H1 (cell line): ENCODE measurements at regions not wholly inside any gene's neighbourhood (a gene's known extent, or its start where the extent isn't known, plus 50 kb on each side); places are given as distances from the start of the nearest gene placed in this dataset.

ENCODE experiments used
- CTCF ChIA-PET: fragments of 300-600 bp; sonication (Branson Sonifier 250); formaldehyde crosslinking; loops from one replicate; lab custom pipeline; 2021; ENCODE audit not compliant: partially characterized antibody; lab: Charles Lee
- POLR2A ChIA-PET: fragments of 300-600 bp; sonication (Branson Sonifier 250); formaldehyde crosslinking; loops from one replicate; lab custom pipeline; 2021; ENCODE audit warnings: inconsistent platforms; ENCODE audit not compliant: partially characterized antibody; lab: Charles Lee
- DNase-seq, 2 experiments: peaks; one replicate each; pipeline versions ENCODE4 v3.0.0 to v3.0.0-alpha.2; 2010 to 2022; ENCODE audit warnings: low spot score in 2 of 2, low read depth in 1 of 2, mixed read lengths in 1 of 2
- FAIRE-seq: peaks from 2 replicates; lab custom pipeline; 2011; peaks lifted over from hg19 to GRCh38; lab: Jason Lieb, UNC
- H2AFZ ChIP-seq: 2 replicates; pipeline ENCODE4 v1.8.1; 2012; ENCODE audit warnings: low read length, inconsistent platforms
- H2AK5ac ChIP-seq: 2 replicates; pipeline ENCODE4 v1.6.1; 2013; ENCODE audit warnings: low read depth, low read length
- H2BK120ac ChIP-seq: replicated peaks from 2 replicates; pipeline ENCODE3; 2013; ENCODE audit warnings: low read depth, low read length, inconsistent platforms
- H2BK12ac ChIP-seq: 2 replicates; pipeline ENCODE4 v1.6.1; 2013; ENCODE audit warnings: low read depth, low read length
- H2BK15ac ChIP-seq: 2 replicates; pipeline ENCODE4 v1.6.1; 2013; ENCODE audit warnings: low read length
- H2BK20ac ChIP-seq: 2 replicates; pipeline ENCODE4 v1.6.1; 2013; ENCODE audit warnings: low read length
- H2BK5ac ChIP-seq: 2 replicates; pipeline ENCODE4 v1.6.1; 2013; ENCODE audit warnings: low read depth, low read length
- H3K14ac ChIP-seq: 2 replicates; pipeline ENCODE4 v1.6.1; 2013; ENCODE audit warnings: inconsistent platforms; ENCODE audit not compliant: insufficient read length
- H3K18ac ChIP-seq: 2 replicates; pipeline ENCODE4 v1.6.1; 2013; ENCODE audit warnings: low read length; ENCODE audit errors: extremely low read depth
- H3K23ac ChIP-seq: 2 replicates; pipeline ENCODE4 v1.6.1; 2013; ENCODE audit warnings: inconsistent platforms; ENCODE audit not compliant: insufficient read length
- H3K23me2 ChIP-seq: 2 replicates; pipeline ENCODE4 v1.6.1; 2013; ENCODE audit warnings: low read depth, low read length
- H3K27ac ChIP-seq: 2 replicates; pipeline ENCODE4 v1.6.1; 2011; ENCODE audit warnings: low read depth, low read length, inconsistent platforms
- H3K27me3 ChIP-seq, 4 experiments: replicated peaks in 1 of 4; 1 replicate in 1 of 4; 2 replicates in 3 of 4; pipeline versions ENCODE4 v1.6.1 to v1.8.1; 2011 to 2013; ENCODE audit warnings: low read length in 3 of 4, mild to moderate bottlenecking in 3 of 4, inconsistent platforms in 2 of 4, mixed read lengths in 2 of 4, moderate library complexity in 1 of 4; ENCODE audit not compliant: control insufficient read depth in 3 of 4, insufficient read depth in 3 of 4; ENCODE audit errors: extremely low read depth in 1 of 4
- H3K36me3 ChIP-seq, 4 experiments: 2 replicates each; pipeline versions ENCODE4 v1.6.1 to v1.8.1; 2011 to 2013; ENCODE audit warnings: mild to moderate bottlenecking in 4 of 4, low read length in 3 of 4, moderate library complexity in 2 of 4, control low read depth in 1 of 4, inconsistent platforms in 1 of 4; ENCODE audit not compliant: insufficient read depth in 4 of 4, control insufficient read depth in 2 of 4
- H3K4ac ChIP-seq: replicated peaks from 2 replicates; pipeline ENCODE3; 2013; ENCODE audit warnings: low read length, low read depth, mixed read lengths, inconsistent platforms; ENCODE audit not compliant: insufficient read length
- H3K4me1 ChIP-seq, 4 experiments: replicated peaks in 1 of 4; 1 replicate in 1 of 4; 2 replicates in 3 of 4; pipeline versions ENCODE4 v1.6.1 to v1.8.1; 2011 to 2013; ENCODE audit warnings: low read length in 3 of 4, inconsistent platforms in 2 of 4, mixed read lengths in 1 of 4; ENCODE audit not compliant: insufficient read depth in 4 of 4, control insufficient read depth in 3 of 4
- H3K4me2 ChIP-seq, 2 experiments: 2 replicates each; pipeline versions ENCODE4 v1.6.1 to v1.8.1; 2011 to 2013; ENCODE audit warnings: low read depth in 2 of 2, low read length in 2 of 2, control low read depth in 1 of 2, inconsistent platforms in 1 of 2, mild to moderate bottlenecking in 1 of 2; ENCODE audit not compliant: insufficient read depth in 1 of 2
- H3K4me3 ChIP-seq, 4 experiments: fragments of 200-600, 300-600 bp in 1 of 4; sonication (generic), shearing (Covaris generic), sonication (Bioruptor Twin) in 1 of 4; 2 replicates each; pipeline versions ENCODE4 v1.5.1 to v1.8.1; 2011 to 2016; ENCODE audit warnings: low read length in 4 of 4, low read depth in 3 of 4, control low read depth in 2 of 4, inconsistent platforms in 2 of 4, mild to moderate bottlenecking in 2 of 4, mixed read lengths in 1 of 4, moderate library complexity in 1 of 4; ENCODE audit not compliant: insufficient read depth in 2 of 4; ENCODE audit errors: extremely low read depth in 1 of 4
- H3K56ac ChIP-seq: replicated peaks from 2 replicates; pipeline ENCODE3; 2013; ENCODE audit warnings: low read depth, mild to moderate bottlenecking, mixed read lengths, low read length, inconsistent platforms; ENCODE audit not compliant: insufficient read length
- H3K79me1 ChIP-seq: 2 replicates; pipeline ENCODE4 v1.6.1; 2013; ENCODE audit warnings: low read depth, low read length, control low read depth
- H3K79me2 ChIP-seq, 2 experiments: 2 replicates each; pipeline versions ENCODE4 v1.6.1 to v1.8.1; 2012 to 2013; ENCODE audit warnings: low read length in 2 of 2, mild to moderate bottlenecking in 2 of 2, inconsistent platforms in 1 of 2; ENCODE audit not compliant: insufficient read depth in 2 of 2, control insufficient read depth in 1 of 2
- H3K9ac ChIP-seq, 4 experiments: replicated peaks in 1 of 4; 1 replicate in 1 of 4; 2 replicates in 3 of 4; pipeline versions ENCODE4 v1.6.1 to v1.8.1; 2011 to 2013; ENCODE audit warnings: low read depth in 3 of 4, low read length in 3 of 4, control low read depth in 2 of 4, mild to moderate bottlenecking in 2 of 4, moderate library complexity in 2 of 4, inconsistent platforms in 1 of 4; ENCODE audit errors: extremely low read depth in 1 of 4
- H3K9me3 ChIP-seq, 2 experiments: 2 replicates each; pipeline versions ENCODE4 v1.6.1 to v1.8.1; 2012 to 2013; ENCODE audit warnings: mild to moderate bottlenecking in 2 of 2, moderate library complexity in 2 of 2, control low read depth in 1 of 2, inconsistent platforms in 1 of 2, low read depth in 1 of 2, low read length in 1 of 2, mixed read lengths in 1 of 2; ENCODE audit not compliant: insufficient read depth in 2 of 2
- H4K20me1 ChIP-seq, 2 experiments: replicated peaks in 1 of 2; 2 replicates each; pipeline versions ENCODE3 to v1.8.1; 2011 to 2013; ENCODE audit warnings: inconsistent platforms in 2 of 2, low read length in 2 of 2, mild to moderate bottlenecking in 1 of 2; ENCODE audit not compliant: insufficient read depth in 2 of 2, control insufficient read depth in 1 of 2
- H4K5ac ChIP-seq: 2 replicates; pipeline ENCODE4 v1.6.1; 2013; ENCODE audit warnings: low read length, low read depth, mixed read lengths, inconsistent platforms; ENCODE audit not compliant: insufficient read length
- H4K8ac ChIP-seq: 2 replicates; pipeline ENCODE4 v1.8.0; 2013; ENCODE audit warnings: mild to moderate bottlenecking, moderate library complexity, low read length, inconsistent platforms; ENCODE audit not compliant: insufficient read depth; ENCODE audit errors: extremely low read depth
- H4K91ac ChIP-seq: replicated peaks from 2 replicates; pipeline ENCODE3; 2013; ENCODE audit warnings: low read length, mixed read lengths, inconsistent platforms; ENCODE audit not compliant: insufficient read length
- GTF2F1 ChIP-seq: IDR thresholded peaks from 2 replicates; pipeline ENCODE4 v1.6.1; 2012; ENCODE audit warnings: low read depth, low read length, improper control_type of control experiment, borderline replicate concordance
- NRF1 ChIP-seq: IDR thresholded peaks from 2 replicates; pipeline ENCODE4 v1.6.1; 2011; ENCODE audit warnings: mild to moderate bottlenecking, low read depth, low read length, improper control_type of control experiment
- POLR2A ChIP-seq, 2 experiments: IDR thresholded peaks; 1 replicate in 1 of 2; 2 replicates in 1 of 2; pipeline ENCODE4 v1.6.1; 2011; ENCODE audit warnings: low read depth in 2 of 2, low read length in 2 of 2, mild to moderate bottlenecking in 2 of 2; ENCODE audit errors: control extremely low read depth in 1 of 2
- POU5F1 ChIP-seq: IDR thresholded peaks from 2 replicates; pipeline ENCODE4 v1.6.1; 2011; ENCODE audit warnings: low read depth, mild to moderate bottlenecking, low read length, moderate library complexity
- RBBP5 ChIP-seq: IDR thresholded peaks from 2 replicates; pipeline ENCODE4 v1.7.1; 2012; ENCODE audit warnings: low read depth, mild to moderate bottlenecking, inconsistent platforms, low read length, moderate library complexity, borderline replicate concordance
- TAF7 ChIP-seq: optimal IDR thresholded peaks from 2 replicates; pipeline ENCODE3; 2011; ENCODE audit warnings: low read depth, mild to moderate bottlenecking, inconsistent platforms, low read length, moderate library complexity, borderline replicate concordance
- YY1 ChIP-seq: IDR thresholded peaks from 2 replicates; pipeline ENCODE4 v1.6.1; 2011; ENCODE audit warnings: low read depth, mild to moderate bottlenecking, low read length
- WGBS, 2 experiments: shearing (Covaris generic) in 1 of 2; methylation state at CpG; one replicate each; pipeline versions ENCODE4 v1.1.6 to v1.1.7; 2013 to 2015; ENCODE audit warnings: low lambda C conversion rate in 2 of 2, mixed read lengths in 2 of 2, inconsistent platforms in 1 of 2, low coverage in 1 of 2, missing lambda C conversion rate in 1 of 2; ENCODE audit not compliant: insufficient replicate concordance in 2 of 2, insufficient coverage in 1 of 2, insufficient read length in 1 of 2; ENCODE audit errors: extremely low coverage in 1 of 2, missing lambda C conversion rate in 1 of 2; 5-methylcytosine and 5-hydroxymethylcytosine counted together
- TF ChIP-seq, protein P1 (sequence below): IDR thresholded peaks from 2 replicates; pipeline ENCODE4 v1.6.1; 2012; ENCODE audit warnings: low read length, inconsistent platforms

DNA sequence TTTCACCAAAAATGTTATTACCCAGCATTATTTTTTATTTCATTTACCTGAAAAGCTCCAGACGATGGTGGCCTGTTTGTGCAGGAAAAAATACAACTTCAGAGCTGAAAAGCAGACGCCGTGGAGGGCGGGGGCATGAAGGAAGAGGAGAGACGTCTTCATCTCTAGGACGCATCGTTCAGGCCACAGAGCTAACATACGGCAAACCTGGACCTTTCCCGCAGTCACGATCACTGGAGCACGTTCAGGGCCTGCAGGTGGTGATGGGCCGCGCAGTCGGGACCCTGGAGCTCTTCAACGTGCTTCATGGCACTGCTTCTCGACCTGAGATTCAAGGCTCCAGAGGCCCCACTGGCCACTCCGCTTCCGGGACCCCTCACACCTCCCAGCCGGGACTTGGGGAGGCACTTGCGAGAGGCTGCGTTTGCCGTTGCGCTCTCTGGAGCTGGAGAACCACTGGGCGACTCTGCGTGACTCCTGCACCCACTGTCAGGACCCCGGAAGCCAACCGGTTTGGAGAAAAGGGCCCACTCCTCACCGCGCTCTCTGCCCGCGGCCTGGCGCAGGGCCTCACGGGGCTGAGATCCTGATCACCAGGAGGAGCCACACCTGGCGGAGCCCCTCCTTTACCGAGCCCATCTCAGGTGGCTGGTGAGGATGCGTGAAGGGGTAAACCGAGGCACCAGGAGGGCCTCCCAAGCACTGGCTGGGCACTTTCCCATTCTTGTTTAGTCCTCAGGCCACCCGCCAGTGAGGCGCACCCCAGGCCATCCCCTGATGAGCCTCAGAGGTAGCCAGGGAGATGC is 164.4 kb upstream of the AFDN start:
- Histone ChIP-seq H3K18ac (no peak overlapping the region), H3K9ac (no peak overlapping the region), H2BK120ac (no peak overlapping the region), H3K4ac (no peak overlapping the region), H3K79me2 (no peaks in the 10 kb centered on the region), H2BK5ac (no peak overlapping the region), H2AFZ (no peak overlapping the region), H3K23ac (no peak overlapping the region), H3K27me3 (no peaks in the 10 kb centered on the region), H3K4me3 (no peak overlapping the region), H3K23me2 (no peaks in the 10 kb centered on the region; the same call in 1 of the 2 replicates), H3K4me1 (peaks cover 0 to 2% (median 0%) of the 10 kb centered on the region in 4 experiments; a peak in 1 of 7 replicates), H2AK5ac (no peak overlapping the region), H2BK15ac (no peak overlapping the region), H4K20me1 (no peaks in the 10 kb centered on the region), H3K27ac (no peak overlapping the region), H3K56ac (no peak overlapping the region), H3K9me3 (no peaks in the 10 kb centered on the region), H3K14ac (no peak overlapping the region), H2BK20ac (no peak overlapping the region), H4K8ac (no peak overlapping the region), H2BK12ac (no peak overlapping the region), H3K4me2 (no peak overlapping the region), H3K36me3 (no peaks in the 10 kb centered on the region), H4K5ac (no peak overlapping the region), H4K91ac (no peak overlapping the region), H3K79me1 (no peaks in the 10 kb centered on the region)
- no peak for FAIRE-seq
- ChIA-PET POLR2A (no interaction called here), CTCF (interaction anchor here (0.5 to 2.1 kb wide), 3 partner anchors 9 to 196 kb away, joined by 3 to 10 read pairs (median 5); no protein-coding TSS in a partner anchor)
- DNase-seq: no peak
- 93% methylated on average over 37 of the region's 39 CpGs; no CpG with 5 or more reads in 1 of the 2 experiments for WGBS, 2 experiments
- TF ChIP-seq, protein P1, sequence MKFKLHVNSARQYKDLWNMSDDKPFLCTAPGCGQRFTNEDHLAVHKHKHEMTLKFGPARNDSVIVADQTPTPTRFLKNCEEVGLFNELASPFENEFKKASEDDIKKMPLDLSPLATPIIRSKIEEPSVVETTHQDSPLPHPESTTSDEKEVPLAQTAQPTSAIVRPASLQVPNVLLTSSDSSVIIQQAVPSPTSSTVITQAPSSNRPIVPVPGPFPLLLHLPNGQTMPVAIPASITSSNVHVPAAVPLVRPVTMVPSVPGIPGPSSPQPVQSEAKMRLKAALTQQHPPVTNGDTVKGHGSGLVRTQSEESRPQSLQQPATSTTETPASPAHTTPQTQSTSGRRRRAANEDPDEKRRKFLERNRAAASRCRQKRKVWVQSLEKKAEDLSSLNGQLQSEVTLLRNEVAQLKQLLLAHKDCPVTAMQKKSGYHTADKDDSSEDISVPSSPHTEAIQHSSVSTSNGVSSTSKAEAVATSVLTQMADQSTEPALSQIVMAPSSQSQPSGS: no peak
- TF ChIP-seq NRF1 (no peak), TAF7 (no peak), YY1 (no peak), POLR2A (IDR thresholded peaks at IDR 0.05; ENCODE audit: control extremely low read depth in 1 of 2, low read depth in 2 of 2, low read length in 2 of 2) (no peak), POU5F1 (no peak), GTF2F1 (no peak), RBBP5 (no peak)
